RPMI8226 (cell line): ENCODE measurements at regions not wholly inside any gene's neighbourhood (a gene's known extent, or its start where the extent isn't known, plus 50 kb on each side); places are given as distances from the start of the nearest gene placed in this dataset.

ENCODE experiments used
- DNase-seq: peaks from one replicate; pipeline ENCODE4 v3.0.0-alpha.2; 2015

DNA sequence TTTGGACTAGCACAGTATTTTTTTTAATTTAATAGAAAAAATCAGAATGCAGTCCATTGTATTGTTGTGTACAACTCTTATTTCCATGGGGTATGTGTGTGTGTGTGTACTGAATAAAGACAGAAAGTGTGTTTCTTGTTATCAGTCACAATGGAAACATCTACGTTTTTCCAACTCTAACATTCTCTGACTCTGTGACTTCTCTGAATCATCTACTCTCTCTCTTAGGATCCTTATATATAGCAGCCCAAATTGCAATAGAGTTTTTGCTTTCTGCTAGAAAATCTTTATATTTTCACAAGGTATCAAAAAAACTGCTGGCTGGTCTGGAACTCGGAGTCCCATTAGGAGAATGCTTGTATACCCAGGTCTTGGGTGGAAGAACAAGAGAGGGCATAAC lies 138.9 kb upstream of the ARID2 start:
- DNase-seq, result no peak

GRCh38 chr12:45591635-45592034 lies 137.9 kb upstream of the ARID2 start:
- DNase-seq, result no peak

- no peak for DNase-seq
Observed at GRCh38 chr12:45596366-45596765, 133.1 kb upstream of the ARID2 start.

- no peak for DNase-seq
Observed at GRCh38 chr12:45598336-45598735, 131.2 kb upstream of the ARID2 start.

- no peak for DNase-seq
Observed at GRCh38 chr12:45598761-45599160, 130.7 kb upstream of the ARID2 start.

DNA sequence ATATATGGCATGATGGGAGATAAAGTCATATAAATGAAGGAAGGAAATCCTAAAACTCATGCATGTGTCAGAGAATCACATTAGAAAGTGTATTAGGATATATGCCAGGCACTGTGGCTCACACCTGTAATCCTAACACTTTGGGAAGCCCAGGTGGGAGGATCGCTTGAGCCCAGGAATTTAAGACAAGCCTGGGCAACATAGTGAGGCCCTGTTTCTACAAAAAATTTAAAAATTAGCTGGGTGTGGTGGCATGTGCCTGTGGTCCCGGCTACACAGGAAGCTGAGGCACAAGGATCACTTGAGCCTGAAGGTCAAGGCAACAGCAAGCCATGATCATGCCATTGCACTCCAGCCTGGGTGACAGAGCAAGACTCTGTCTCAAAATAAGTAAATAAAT lies 130.3 kb upstream of the ARID2 start:
- DNase-seq, result no peak

DNA sequence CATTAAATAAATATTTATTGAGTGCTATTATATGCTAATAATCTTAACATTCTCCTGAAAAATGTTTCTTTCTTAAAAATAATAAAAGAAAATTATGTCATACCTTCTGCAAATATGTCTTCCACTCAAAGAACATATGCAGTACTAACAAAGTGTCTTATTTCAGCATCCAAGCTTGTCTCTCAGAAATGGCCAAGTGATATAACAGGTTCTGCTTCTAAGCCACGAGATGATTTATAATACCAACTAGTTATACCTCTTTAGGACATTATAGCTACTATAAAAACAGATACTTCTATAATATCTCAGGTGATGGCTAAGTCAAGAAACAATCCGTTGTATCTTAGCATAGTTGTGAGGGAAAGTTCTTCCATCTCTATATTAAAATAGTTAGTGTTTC lies 128.1 kb upstream of the ARID2 start:
- DNase-seq, result no peak

- no peak for DNase-seq
Observed at GRCh38 chr12:45601888-45602287, 127.6 kb upstream of the ARID2 start.

GRCh38 chr12:45605624-45606023 lies 123.9 kb upstream of the ARID2 start:
- no peak for DNase-seq

DNA sequence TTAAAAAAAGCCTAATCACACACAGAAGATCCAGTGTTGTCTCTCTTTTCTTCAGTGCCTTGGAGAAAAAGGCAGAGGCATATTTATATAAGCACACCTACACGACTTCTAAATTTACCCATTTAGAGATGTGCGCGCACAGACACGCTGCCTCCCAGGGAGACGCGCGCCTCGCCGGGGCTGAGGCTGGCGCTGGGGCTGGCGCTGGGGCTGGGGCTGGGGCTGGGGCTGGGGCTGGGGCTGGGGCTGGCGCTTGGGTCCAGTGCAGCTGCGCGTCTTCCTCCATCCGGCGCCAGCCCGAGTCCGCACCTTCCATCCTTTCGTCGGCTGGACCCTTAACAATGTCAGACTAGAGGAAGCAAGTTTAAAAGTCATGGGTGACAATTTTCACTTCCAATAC lies 118.4 kb upstream of the ARID2 start:
- no peak for DNase-seq

DNA sequence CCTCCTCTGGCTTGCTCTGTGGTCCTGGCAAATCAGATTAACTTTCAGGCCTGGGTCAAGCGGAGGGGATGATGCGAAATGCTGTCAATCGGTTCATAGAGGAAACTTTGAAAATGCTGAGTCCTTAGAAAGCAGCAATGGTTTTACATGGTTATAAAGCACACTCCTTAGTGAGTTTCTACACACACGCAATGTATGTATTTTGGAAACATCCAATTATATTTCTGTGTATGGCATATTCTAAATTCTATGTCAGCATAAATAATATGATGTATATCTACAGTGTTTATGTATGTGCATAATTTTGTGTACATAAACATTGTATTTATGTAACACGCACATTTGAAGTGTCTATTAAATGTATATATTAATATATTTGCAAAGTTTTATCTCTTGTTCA lies 118.0 kb upstream of the ARID2 start:
- no peak for DNase-seq

DNA sequence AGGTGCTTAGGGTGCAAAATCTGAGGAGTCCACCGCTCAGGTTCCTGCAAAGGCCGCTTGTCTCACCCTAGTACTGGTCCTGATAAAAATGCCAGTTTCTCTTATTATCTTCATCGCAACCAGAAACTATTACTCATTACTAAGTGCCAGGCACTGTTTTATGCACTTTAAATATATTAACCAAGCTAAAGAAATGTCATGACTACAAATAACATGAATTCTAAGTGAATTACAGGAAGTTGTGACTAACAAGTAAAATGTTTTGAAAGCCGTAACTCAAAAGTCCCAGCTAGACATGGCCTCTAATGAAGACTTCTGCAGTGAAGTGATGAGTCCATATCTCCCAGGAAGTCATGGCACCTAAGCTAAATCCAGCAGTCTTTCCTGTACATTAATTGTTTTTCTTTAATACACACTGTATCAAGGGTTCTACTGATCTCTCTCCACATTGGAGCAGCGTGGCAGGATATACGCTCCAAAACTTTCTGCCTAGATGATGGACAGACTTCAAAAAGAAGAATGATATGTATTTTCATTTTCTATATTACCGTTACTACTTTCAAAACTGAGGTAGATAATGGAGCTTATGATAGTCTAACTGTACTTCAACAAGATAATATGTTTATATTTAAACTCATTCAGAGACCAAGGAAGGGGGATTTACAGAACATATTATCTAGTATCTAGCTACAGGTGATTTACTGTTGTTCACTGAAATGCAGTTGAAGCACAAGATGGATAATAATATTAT lies 117.3 kb upstream of the ARID2 start:
- no peak for DNase-seq

DNA sequence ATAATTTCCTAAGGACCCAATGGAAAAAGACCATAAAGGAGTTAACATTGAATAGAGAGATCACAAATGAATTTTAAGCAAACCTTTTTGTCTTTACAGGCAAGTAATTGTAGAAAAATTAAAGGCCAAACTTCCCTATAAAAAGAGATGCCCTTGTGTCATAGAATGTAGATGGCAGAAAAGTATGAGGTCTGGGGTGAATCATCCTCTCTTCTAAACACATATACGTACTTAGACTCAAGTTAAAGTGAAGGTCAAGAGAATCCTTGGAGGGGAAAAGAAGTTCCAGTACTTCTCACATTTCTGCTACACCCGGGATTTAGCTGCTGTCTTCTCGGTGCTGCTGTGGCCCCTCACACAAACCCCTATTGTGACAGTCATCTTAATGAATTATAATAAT lies 116.2 kb upstream of the ARID2 start:
- DNase-seq, result no peak

DNA sequence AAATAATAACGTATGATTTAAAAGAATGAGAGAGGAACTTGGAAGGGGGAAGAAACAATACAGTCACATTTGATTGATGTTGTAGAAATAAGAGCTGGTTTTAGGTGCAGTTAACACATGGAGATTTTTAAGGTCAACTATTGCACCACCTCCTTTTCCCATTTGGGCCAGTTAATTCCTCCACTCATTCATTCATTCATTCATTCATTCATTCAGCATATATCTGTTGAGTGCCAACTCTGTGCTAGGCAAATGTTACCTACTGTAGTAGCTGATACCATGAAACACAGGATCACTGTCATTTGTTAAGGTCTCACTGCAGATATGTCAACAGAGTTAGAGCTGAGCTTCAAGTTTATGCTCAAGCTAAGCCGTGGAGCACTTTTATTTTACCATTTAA lies 115.7 kb upstream of the ARID2 start:
- no peak for DNase-seq

DNA sequence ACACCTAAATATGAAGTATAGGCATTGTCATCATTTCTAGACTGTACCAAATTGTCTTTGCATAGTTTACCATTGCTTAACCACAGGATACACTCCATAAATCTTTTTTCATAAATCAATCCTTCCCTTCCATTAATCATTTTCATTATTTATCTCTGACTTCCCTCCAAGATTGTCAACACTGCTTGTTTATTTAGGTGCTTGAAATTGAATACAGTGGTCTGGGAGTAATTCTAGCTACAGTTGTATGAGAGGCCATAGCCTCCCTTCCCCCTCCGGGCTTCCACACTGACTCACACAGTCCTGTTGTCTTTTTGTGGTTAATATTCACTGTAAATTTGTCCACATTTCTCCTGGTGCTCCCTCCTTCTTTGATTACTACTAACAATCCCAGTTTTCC lies 114.2 kb upstream of the ARID2 start:
- DNase-seq, result no peak

- DNase-seq, result no peak
Observed at GRCh38 chr12:45619736-45620135, 109.8 kb upstream of the ARID2 start.

DNA sequence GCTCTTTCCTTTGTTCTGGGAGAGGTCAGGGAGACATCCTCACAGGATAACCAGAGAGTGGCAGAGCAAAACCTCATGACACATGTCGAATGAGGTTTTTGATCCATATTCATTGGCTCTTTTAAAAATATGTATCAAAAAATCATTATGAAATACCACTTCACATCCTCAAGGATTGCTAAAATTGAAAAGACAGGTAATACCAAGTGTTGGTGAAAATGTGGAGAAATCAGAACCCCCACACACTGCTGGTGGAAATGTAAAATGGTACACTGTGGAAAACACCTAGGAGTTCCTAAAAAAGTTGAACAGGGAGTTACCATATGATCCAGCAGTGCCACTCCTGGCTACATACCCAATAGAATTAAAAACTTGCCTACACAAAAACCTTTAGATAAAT lies 107.8 kb upstream of the ARID2 start:
- no peak for DNase-seq

DNA sequence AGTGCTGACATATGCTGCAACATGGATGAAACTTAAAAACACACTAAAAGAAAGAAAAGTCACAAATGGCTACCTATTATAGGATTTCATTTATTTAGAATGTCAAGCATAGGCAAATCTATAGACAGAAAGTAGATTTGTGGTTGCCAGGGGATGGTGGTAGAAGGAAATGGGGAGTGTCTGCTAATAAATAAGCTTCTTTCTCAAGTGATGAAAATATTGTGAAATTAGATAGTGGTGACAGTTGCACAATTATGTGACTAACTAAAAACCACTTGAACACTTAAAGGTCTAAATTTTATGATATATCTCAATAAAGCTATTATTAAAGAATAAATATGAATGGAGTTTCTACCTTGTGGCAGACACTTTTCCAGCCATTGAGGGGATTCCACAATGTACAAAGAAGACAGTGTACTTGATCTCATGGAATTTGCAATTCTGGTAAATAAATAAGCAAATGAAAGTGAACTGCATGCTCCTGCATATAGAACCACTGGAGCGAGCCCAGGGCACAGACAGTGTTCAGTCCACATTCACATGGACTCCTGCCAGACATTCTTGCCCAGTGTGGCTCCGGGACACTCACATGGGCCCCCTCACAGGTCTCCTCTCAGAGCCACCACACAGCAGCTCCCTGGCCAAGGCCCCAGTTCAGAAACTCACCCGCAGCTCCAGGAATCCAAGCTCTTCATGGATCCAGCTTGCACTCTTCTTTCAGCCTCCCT lies 107.1 kb upstream of the ARID2 start:
- no peak for DNase-seq

DNA sequence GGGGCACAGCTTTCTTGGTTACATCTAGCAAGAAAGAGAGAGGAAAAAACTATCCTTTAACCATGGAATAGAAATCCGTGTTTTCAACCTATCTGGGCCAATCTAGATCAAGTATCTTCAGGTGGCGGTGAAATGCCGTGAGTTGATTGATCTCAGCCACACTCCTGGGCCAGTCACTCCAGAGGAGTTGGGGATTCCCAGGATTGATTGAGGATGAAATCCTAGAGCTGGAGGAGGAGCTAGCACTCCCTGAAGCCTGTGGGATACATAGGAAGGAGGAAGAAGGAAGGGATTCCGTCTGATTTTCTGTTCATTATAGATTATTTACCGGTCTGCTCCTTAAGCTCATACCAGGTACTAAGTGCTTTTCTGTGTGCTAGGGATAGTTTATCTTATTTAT lies 106.3 kb upstream of the ARID2 start:
- no peak for DNase-seq

GRCh38 chr12:45623940-45624339 lies 105.6 kb upstream of the ARID2 start:
- DNase-seq, result no peak

GRCh38 chr12:45626965-45627364 lies 102.5 kb upstream of the ARID2 start:
- no peak for DNase-seq

DNA sequence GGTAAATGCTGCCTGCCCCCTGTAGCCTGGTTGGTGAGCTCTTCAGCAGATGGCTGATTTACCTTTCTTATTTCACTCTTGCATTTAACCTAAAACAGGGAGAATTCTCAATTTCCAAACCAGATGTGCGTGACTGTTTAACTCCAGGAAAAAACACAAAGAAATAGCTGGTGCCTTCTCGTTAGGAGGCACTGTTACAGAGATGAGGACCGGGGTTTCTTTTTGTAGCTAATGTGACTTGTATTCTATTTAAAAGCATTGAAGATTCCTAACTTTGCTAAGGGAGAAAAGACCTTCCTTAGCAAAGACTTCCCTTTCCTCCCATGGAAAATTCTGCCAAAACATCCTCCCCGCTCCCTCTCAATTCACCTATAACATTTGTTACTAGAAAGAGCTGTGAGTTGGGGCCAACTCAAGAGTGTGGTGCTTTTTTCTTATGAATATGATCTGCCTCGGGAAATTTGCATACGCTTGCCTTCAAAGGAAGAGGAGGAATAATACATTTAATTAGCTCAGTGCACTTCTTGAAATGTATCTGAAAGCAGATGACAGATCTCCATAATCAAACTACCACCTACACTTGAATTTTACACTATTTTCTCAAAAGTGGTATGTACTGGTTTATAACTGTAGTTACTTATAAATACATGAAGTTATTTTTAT lies 102.0 kb upstream of the ARID2 start:
- no peak for DNase-seq

GRCh38 chr12:45629292-45629691 lies 100.2 kb upstream of the ARID2 start:
- DNase-seq, result no peak

DNA sequence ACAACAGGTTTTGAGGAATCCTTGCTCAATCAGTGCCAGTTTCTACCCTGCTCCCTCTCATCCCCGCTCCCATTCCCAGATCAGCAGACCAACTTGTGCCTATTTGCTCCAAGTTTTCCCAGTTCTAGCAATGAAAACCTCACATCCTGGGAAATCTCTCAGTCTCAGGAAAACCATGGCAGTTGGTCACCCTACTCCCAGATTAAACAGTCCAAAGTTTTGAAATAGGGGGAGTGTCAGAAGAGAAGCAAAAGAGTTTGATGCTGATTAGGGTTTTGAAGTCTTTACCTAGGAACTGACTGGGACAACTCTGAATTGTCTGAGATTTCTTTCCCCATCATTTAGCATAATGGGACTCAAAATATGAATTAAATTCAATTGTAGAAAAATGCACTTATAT lies 95.8 kb upstream of the ARID2 start:
- no peak for DNase-seq
